Epidermal melanocyte (primary cell): ENCODE measurements at regions not wholly inside any gene's neighbourhood (a gene's known extent, or its start where the extent isn't known, plus 50 kb on each side); places are given as distances from the start of the nearest gene placed in this dataset.
"Not testable (repeated sequence)": the region's sequence is repeated elsewhere in the genome, so short reads cannot be mapped to it uniquely, and the experiment has no call there.

Source experiments
- DNase-seq: peaks from one replicate; pipeline ENCODE4 v3.0.0; 2011; ENCODE audit warnings: low spot score; ENCODE audit not compliant: insufficient read length

- no peak for DNase-seq
Observed at GRCh38 chr5:57718155-57718554, 235.5 kb upstream of the ACTBL2 start.

GRCh38 chr5:57717555-57717954, 234.9 kb upstream of the ACTBL2 start:
- no peak for DNase-seq

- no peak for DNase-seq
Observed at GRCh38 chr5:57716661-57717060, 234.1 kb upstream of the ACTBL2 start.

- no peak for DNase-seq
Observed at GRCh38 chr5:57715296-57715695, 232.7 kb upstream of the ACTBL2 start.

- DNase-seq, result not testable (repeated sequence)
Observed at GRCh38 chr5:57713535-57713934, 230.9 kb upstream of the ACTBL2 start.

- no peak for DNase-seq
Observed at GRCh38 chr5:57711946-57712345, 229.3 kb upstream of the ACTBL2 start.

- no peak for DNase-seq
Observed at GRCh38 chr5:57711471-57711870, 228.9 kb upstream of the ACTBL2 start.

- no peak for DNase-seq
Observed at GRCh38 chr5:57710126-57710525, 227.5 kb upstream of the ACTBL2 start.

GRCh38 chr5:57705769-57706168, 223.2 kb upstream of the ACTBL2 start:
- DNase-seq, result no peak

- no peak for DNase-seq
Observed at GRCh38 chr5:57703721-57704120, 221.1 kb upstream of the ACTBL2 start.

GRCh38 chr5:57700484-57700883, 217.9 kb upstream of the ACTBL2 start:
- no peak for DNase-seq

- no peak for DNase-seq
Observed at GRCh38 chr5:57700072-57700471, 217.5 kb upstream of the ACTBL2 start.

- no peak for DNase-seq
Observed at GRCh38 chr5:57698802-57699201, 216.2 kb upstream of the ACTBL2 start.

- DNase-seq, result no peak
Observed at GRCh38 chr5:57698086-57698485, 215.5 kb upstream of the ACTBL2 start.

GRCh38 chr5:57696825-57697570, 214.4 kb upstream of the ACTBL2 start:
- no peak for DNase-seq

- no peak for DNase-seq
Observed at GRCh38 chr5:57696389-57696769, 213.8 kb upstream of the ACTBL2 start.

- no peak for DNase-seq
Observed at GRCh38 chr5:57695706-57696388, 213.2 kb upstream of the ACTBL2 start.

GRCh38 chr5:57695179-57695578, 212.6 kb upstream of the ACTBL2 start:
- no peak for DNase-seq

GRCh38 chr5:57693488-57694305, 211.1 kb upstream of the ACTBL2 start:
- no peak for DNase-seq

GRCh38 chr5:57692582-57693487, 210.2 kb upstream of the ACTBL2 start:
- peak; percentile 43 for DNase-seq

- no peak for DNase-seq
Observed at GRCh38 chr5:57690724-57691123, 208.1 kb upstream of the ACTBL2 start.
